ENCODE measurements at regions not wholly inside any gene's neighbourhood (a gene's known extent, or its start where the extent isn't known, plus 50 kb on each side); places are given as distances from the start of the nearest gene placed in this dataset.

DNA sequence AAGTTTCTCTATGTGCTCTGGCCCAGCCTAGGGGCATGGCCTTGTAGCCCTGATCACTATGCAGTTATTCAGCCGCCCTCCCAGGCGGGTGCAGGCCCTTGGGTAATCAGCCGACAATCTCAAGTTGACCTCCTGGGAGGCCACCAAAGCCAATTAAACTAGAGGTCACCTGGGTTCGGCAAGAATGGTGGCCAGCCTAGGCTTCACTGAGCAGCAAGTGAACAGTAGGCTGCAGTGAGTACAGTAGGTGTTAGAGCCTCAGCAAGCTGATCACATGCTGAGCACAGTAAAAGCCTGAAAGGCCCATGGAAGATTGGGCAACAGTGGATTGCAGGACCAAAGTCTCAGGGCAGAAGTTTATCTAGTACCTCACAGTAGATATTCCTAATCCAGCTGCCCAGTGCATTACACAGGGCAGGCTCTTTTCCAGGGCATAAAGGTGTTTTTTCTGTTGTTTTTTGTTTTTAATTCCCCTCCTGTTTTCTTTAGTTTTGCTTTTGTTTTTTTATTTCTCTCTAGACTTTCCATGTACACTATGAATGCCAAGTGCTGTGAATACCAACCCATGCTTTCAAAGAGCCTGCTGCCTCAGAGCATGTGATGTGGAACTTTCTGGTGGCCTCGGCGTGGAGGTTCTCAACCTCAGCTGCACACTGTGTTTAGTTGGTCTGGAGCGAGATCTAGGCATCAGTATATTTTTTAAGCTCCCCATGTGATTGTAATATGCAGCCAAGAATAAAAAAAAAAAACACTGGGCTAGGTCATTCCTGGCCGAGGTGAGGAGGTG, 55.9 kb upstream of the ATL2 start (continued):
- TF ChIP-seq CREM (IDR thresholded peaks at IDR 0.05) (peak; percentile 74; the same call in 1 of the 2 replicates), CREM (CRISPR knock-in tag; IDR thresholded peaks at IDR 0.05) (no peak), MAFG (CRISPR knock-in tag; IDR thresholded peaks at IDR 0.05) (no peak), ATF2 (CRISPR knock-in tag; IDR thresholded peaks at IDR 0.05) (peak; percentile 93), SIX4 (CRISPR knock-in tag; IDR thresholded peaks at IDR 0.05) (peak; percentile 74; the same call in 1 of the 2 replicates), ZNF670 (CRISPR knock-in tag; IDR thresholded peaks at IDR 0.05; ENCODE audit: borderline replicate concordance) (peak; percentile 99), REL (CRISPR knock-in tag; conservative IDR thresholded peaks at IDR 0.05) (no peak), RBM39 (IDR thresholded peaks at IDR 0.05; ENCODE audit: low read depth, low read length, poor library complexity, severe bottlenecking) (no peak), RARA (CRISPR knock-in tag; IDR thresholded peaks at IDR 0.05) (peak; percentile 99), CBX2 (IDR thresholded peaks at IDR 0.05; ENCODE audit: low read depth, low read length) (no peak), CBX2 (CRISPR knock-in tag; IDR thresholded peaks at IDR 0.05; ENCODE audit: low read depth) (no peak; the same call in 1 of the 2 replicates), RBM22 (optimal IDR thresholded peaks at IDR 0.05; ENCODE audit: low read length) (no peak), ZNF558 (CRISPR knock-in tag; IDR thresholded peaks at IDR 0.05; ENCODE audit: borderline replicate concordance) (peak; percentile 73; the same call in 1 of the 2 replicates), NPAS2 (CRISPR knock-in tag; IDR thresholded peaks at IDR 0.05; ENCODE audit: borderline replicate concordance) (no peak), ZNF652 (CRISPR knock-in tag; IDR thresholded peaks at IDR 0.05; ENCODE audit: borderline replicate concordance, low read depth) (peak; percentile 45; the same call in 1 of the 2 replicates), ZNF292 (CRISPR knock-in tag; IDR thresholded peaks at IDR 0.05; ENCODE audit: borderline replicate concordance, low read depth) (peak; percentile 98; the same call in 1 of the 2 replicates), KDM1A (CRISPR knock-in tag; IDR thresholded peaks at IDR 0.05) (peak; percentile 88), RFXANK (CRISPR knock-in tag; IDR thresholded peaks at IDR 0.05) (0 out of 2 replicates have a peak, but pooled peaks have one; percentile 65), ZBTB3 (CRISPR knock-in tag; IDR thresholded peaks at IDR 0.05; ENCODE audit: borderline replicate concordance, low read depth) (peak; percentile 69; the same call in 1 of the 2 replicates), GMEB2 (CRISPR knock-in tag; IDR thresholded peaks at IDR 0.05; ENCODE audit: low read depth) (no peak), ZNF143 (CRISPR knock-in tag; IDR thresholded peaks at IDR 0.05) (no peak; the same call in 1 of the 2 replicates), ZNF230 (CRISPR knock-in tag; IDR thresholded peaks at IDR 0.05) (peak; percentile 89)
- TF ChIP-seq, protein P1, sequence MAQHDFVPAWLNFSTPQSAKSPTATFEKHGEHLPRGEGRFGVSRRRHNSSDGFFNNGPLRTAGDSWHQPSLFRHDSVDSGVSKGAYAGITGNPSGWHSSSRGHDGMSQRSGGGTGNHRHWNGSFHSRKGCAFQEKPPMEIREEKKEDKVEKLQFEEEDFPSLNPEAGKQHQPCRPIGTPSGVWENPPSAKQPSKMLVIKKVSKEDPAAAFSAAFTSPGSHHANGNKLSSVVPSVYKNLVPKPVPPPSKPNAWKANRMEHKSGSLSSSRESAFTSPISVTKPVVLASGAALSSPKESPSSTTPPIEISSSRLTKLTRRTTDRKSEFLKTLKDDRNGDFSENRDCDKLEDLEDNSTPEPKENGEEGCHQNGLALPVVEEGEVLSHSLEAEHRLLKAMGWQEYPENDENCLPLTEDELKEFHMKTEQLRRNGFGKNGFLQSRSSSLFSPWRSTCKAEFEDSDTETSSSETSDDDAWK (CRISPR knock-in tag; IDR thresholded peaks at IDR 0.05), result no peak
- TF ChIP-seq, protein P2, sequence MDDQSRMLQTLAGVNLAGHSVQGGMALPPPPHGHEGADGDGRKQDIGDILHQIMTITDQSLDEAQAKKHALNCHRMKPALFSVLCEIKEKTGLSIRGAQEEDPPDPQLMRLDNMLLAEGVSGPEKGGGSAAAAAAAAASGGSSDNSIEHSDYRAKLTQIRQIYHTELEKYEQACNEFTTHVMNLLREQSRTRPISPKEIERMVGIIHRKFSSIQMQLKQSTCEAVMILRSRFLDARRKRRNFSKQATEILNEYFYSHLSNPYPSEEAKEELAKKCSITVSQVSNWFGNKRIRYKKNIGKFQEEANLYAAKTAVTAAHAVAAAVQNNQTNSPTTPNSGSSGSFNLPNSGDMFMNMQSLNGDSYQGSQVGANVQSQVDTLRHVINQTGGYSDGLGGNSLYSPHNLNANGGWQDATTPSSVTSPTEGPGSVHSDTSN (CRISPR knock-in tag; IDR thresholded peaks at IDR 0.05; ENCODE audit: borderline replicate concordance), result no peak
